ENCODE measurements at regions not wholly inside any gene's neighbourhood (a gene's known extent, or its start where the extent isn't known, plus 50 kb on each side); places are given as distances from the start of the nearest gene placed in this dataset.

DNA sequence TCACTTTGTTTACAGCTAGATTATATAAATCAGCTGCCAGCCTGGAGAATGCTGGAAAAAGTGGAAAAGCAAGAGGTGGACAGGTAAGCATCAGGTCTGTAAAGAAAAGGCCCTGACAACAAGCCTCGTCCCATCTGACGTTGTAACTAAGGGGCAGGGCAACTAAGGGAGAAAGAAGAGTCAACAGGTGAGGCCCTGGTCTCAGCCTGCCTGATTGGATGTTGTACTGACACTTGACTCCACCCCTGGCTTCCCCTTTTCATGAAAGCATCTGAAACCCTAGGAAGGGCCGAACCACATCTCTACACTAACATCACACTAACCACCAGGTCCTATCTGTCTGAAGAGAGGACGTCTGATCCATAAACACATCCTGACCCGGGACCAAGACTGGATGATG, 357.6 kb upstream of the CFAP20DC start:
- no peaks in the 10 kb centered on the region for H3K36me3 ChIP-seq
- H3K9me3 ChIP-seq: no peaks in the 10 kb centered on the region
- DNase-seq (ENCODE audit: extremely low spot score in 2 of 2): no peak
- no peaks in the 10 kb centered on the region for H3K4me1 ChIP-seq
- H3K4me3 ChIP-seq: no peak overlapping the region
- no peaks in the 10 kb centered on the region for H3K27me3 ChIP-seq
- no peak for TF ChIP-seq POLR2AphosphoS5 (IDR thresholded peaks at IDR 0.05; ENCODE audit: insufficient read depth in 1 of 2, low read depth in 1 of 2)
- no peak for TF ChIP-seq CTCF (IDR thresholded peaks at IDR 0.05)
- TF ChIP-seq POLR2A (IDR thresholded peaks at IDR 0.05): no peak
- H3K27ac ChIP-seq: no peak overlapping the region
- intact Hi-C loops (cut with DNase I): no loop called here

DNA sequence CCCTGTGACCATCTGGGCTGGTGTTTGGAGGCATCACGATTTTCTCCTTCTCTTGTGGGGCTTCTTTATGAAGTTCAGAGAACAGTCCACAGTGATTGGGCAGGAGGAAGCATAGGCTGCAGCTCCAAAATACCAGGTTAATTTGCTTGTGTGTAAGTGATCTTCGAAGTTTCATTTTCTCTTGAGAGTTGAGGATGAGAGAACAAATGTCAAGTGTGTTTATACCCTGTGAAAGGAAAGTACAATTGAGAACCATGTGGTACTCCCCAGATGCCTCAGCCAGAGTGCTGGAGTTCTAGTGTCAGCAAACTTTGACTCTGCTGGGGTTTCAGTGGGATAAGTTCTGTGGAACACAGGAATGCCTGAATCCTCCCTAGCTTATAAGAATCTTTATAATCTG, 357.1 kb upstream of the CFAP20DC start:
- intact Hi-C loops (cut with DNase I): no loop called here
- H3K9me3 ChIP-seq: no peaks in the 10 kb centered on the region
- no peaks in the 10 kb centered on the region for H3K4me1 ChIP-seq
- no peaks in the 10 kb centered on the region for H3K27me3 ChIP-seq
- no peaks in the 10 kb centered on the region for H3K36me3 ChIP-seq
- DNase-seq (ENCODE audit: extremely low spot score in 2 of 2): no peak
- H3K4me3 ChIP-seq: no peak overlapping the region
- no peak overlapping the region for H3K27ac ChIP-seq
- TF ChIP-seq CTCF (IDR thresholded peaks at IDR 0.05): no peak
- TF ChIP-seq POLR2A (IDR thresholded peaks at IDR 0.05): no peak
- no peak for TF ChIP-seq POLR2AphosphoS5 (IDR thresholded peaks at IDR 0.05; ENCODE audit: insufficient read depth in 1 of 2, low read depth in 1 of 2)

GRCh38 chr3:59404851-59405250, 355.0 kb upstream of the CFAP20DC start:
- TF ChIP-seq POLR2AphosphoS5 (IDR thresholded peaks at IDR 0.05; ENCODE audit: insufficient read depth in 1 of 2, low read depth in 1 of 2) (no peak), POLR2A (IDR thresholded peaks at IDR 0.05) (no peak), CTCF (IDR thresholded peaks at IDR 0.05) (no peak)
- no peaks in the 10 kb centered on the region for H3K36me3 ChIP-seq
- H3K4me1 ChIP-seq: no peaks in the 10 kb centered on the region
- DNase-seq (ENCODE audit: extremely low spot score in 2 of 2): no peak
- no peaks in the 10 kb centered on the region for H3K27me3 ChIP-seq
- H3K4me3 ChIP-seq: no peak overlapping the region
- intact Hi-C loops (cut with DNase I): no loop called here
- no peaks in the 10 kb centered on the region for H3K9me3 ChIP-seq
- H3K27ac ChIP-seq: no peak overlapping the region

DNA sequence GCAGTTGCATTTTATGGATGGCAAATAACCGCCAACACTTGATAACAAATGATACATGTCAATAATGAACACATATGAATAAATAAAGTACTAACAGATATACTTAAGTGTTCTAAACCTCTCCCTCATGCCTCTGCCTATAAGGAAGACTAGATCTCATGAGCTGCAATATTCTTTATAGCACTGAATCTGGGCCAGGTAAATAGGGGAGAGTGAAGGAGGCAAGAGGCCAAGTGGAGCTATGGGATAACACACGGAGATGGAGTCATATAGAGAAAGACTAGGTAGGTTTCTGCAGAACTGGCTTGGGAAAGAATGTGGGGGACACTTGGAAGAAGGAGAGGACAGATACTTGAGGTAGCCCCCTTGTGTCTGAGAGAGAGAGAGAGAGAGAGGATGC, 354.2 kb upstream of the CFAP20DC start:
- Histone ChIP-seq H3K27ac (no peak overlapping the region), H3K4me1 (no peaks in the 10 kb centered on the region), H3K36me3 (no peaks in the 10 kb centered on the region), H3K4me3 (no peak overlapping the region), H3K9me3 (no peaks in the 10 kb centered on the region), H3K27me3 (no peaks in the 10 kb centered on the region)
- TF ChIP-seq POLR2AphosphoS5 (IDR thresholded peaks at IDR 0.05; ENCODE audit: insufficient read depth in 1 of 2, low read depth in 1 of 2) (no peak), CTCF (IDR thresholded peaks at IDR 0.05) (no peak), POLR2A (IDR thresholded peaks at IDR 0.05) (no peak)
- intact Hi-C loops (cut with DNase I): no loop called here
- no peak for DNase-seq (ENCODE audit: extremely low spot score in 2 of 2)

GRCh38 chr3:59401924-59402323, 352.1 kb upstream of the CFAP20DC start:
- intact Hi-C loops (cut with DNase I): no loop called here
- no peak overlapping the region for H3K4me3 ChIP-seq
- no peaks in the 10 kb centered on the region for H3K9me3 ChIP-seq
- H3K27me3 ChIP-seq: no peaks in the 10 kb centered on the region
- TF ChIP-seq POLR2AphosphoS5 (IDR thresholded peaks at IDR 0.05; ENCODE audit: insufficient read depth in 1 of 2, low read depth in 1 of 2) (no peak), CTCF (IDR thresholded peaks at IDR 0.05) (no peak), POLR2A (IDR thresholded peaks at IDR 0.05) (no peak)
- DNase-seq (ENCODE audit: extremely low spot score in 2 of 2): no peak
- no peak overlapping the region for H3K27ac ChIP-seq
- no peaks in the 10 kb centered on the region for H3K36me3 ChIP-seq
- no peaks in the 10 kb centered on the region for H3K4me1 ChIP-seq

Measured in vagina (tissue), 2 donors.